ENCODE measurements at regions not wholly inside any gene's neighbourhood (a gene's known extent, or its start where the extent isn't known, plus 50 kb on each side); places are given as distances from the start of the nearest gene placed in this dataset.

GRCh38 chr7:47709451-47709850 is 127.5 kb upstream of the TNS3 start:
- Histone ChIP-seq H2BK20ac (ENCODE audit: low read length) (no peak overlapping the region), H3K79me2 (ENCODE audit: control insufficient read depth in 1 of 2, insufficient read depth in 2 of 2, low read length in 2 of 2) (no peaks in the 10 kb centered on the region), H3K9ac (replicated peaks in 1 of 4; ENCODE audit: extremely low read depth in 1 of 4, low read depth in 3 of 4, low read length in 3 of 4) (no peak overlapping the region), H4K5ac (ENCODE audit: insufficient read length, low read depth, low read length) (no peak overlapping the region), H2AK5ac (ENCODE audit: low read depth, low read length) (no peak overlapping the region), H3K56ac (replicated peaks; ENCODE audit: insufficient read length, low read depth, low read length) (no peak overlapping the region), H2BK5ac (ENCODE audit: low read depth, low read length) (no peak overlapping the region), H3K4me3 (ENCODE audit: extremely low read depth in 1 of 4, insufficient read depth in 2 of 4, low read depth in 3 of 4, low read length in 4 of 4) (no peak overlapping the region), H2BK120ac (replicated peaks; ENCODE audit: low read depth, low read length) (no peak overlapping the region), H3K23me2 (ENCODE audit: low read depth, low read length) (no peaks in the 10 kb centered on the region), H3K4me2 (ENCODE audit: insufficient read depth in 1 of 2, low read depth in 2 of 2, low read length in 2 of 2) (no peak overlapping the region), H4K8ac (ENCODE audit: extremely low read depth, insufficient read depth, low read length) (no peak overlapping the region), H3K14ac (ENCODE audit: insufficient read length) (no peak overlapping the region), H3K4ac (replicated peaks; ENCODE audit: insufficient read length, low read depth, low read length) (no peak overlapping the region), H3K36me3 (ENCODE audit: control insufficient read depth in 2 of 4, insufficient read depth in 4 of 4, low read length in 3 of 4) (no peaks in the 10 kb centered on the region), H2BK12ac (ENCODE audit: low read depth, low read length) (no peak overlapping the region), H3K18ac (ENCODE audit: extremely low read depth, low read length) (no peak overlapping the region), H3K23ac (ENCODE audit: insufficient read length) (no peak overlapping the region), H3K27me3 (replicated peaks in 1 of 4; ENCODE audit: control insufficient read depth in 3 of 4, extremely low read depth in 1 of 4, insufficient read depth in 3 of 4, low read length in 3 of 4) (no peaks in the 10 kb centered on the region), H3K4me1 (replicated peaks in 1 of 4; ENCODE audit: control insufficient read depth in 3 of 4, insufficient read depth in 4 of 4, low read length in 3 of 4) (no peaks in the 10 kb centered on the region), H2BK15ac (ENCODE audit: low read length) (no peak overlapping the region), H4K91ac (replicated peaks; ENCODE audit: insufficient read length, low read length) (no peak overlapping the region), H3K9me3 (ENCODE audit: insufficient read depth in 2 of 2, low read depth in 1 of 2, low read length in 1 of 2) (no peaks in the 10 kb centered on the region), H2AFZ (ENCODE audit: low read length) (no peak overlapping the region; the same call in 1 of the 2 replicates), H3K79me1 (ENCODE audit: low read depth, low read length) (no peaks in the 10 kb centered on the region), H3K27ac (ENCODE audit: low read depth, low read length) (no peak overlapping the region), H4K20me1 (replicated peaks in 1 of 2; ENCODE audit: control insufficient read depth in 1 of 2, insufficient read depth in 2 of 2, low read length in 2 of 2) (no peaks in the 10 kb centered on the region)
- FAIRE-seq (no peak), DNase-seq (ENCODE audit: low read depth in 1 of 2, low spot score in 2 of 2) (no peak)
- CTCF ChIA-PET (ENCODE audit: partially characterized antibody), result interaction anchor here (0.8 to 1.3 kb wide), 2 partner anchors 11 to 82 kb away, joined by 3 read pairs; no protein-coding TSS in a partner anchor
- 88% methylated on average over 6 of the region's 6 CpGs; no CpG with 5 or more reads in 1 of the 2 experiments for WGBS, 2 experiments (ENCODE audit: extremely low coverage in 1 of 2, insufficient coverage in 1 of 2, insufficient read length in 1 of 2, insufficient replicate concordance in 2 of 2, low coverage in 1 of 2, low lambda C conversion rate in 2 of 2, missing lambda C conversion rate in 1 of 2)
- POLR2A ChIA-PET (ENCODE audit: partially characterized antibody), result no interaction called here
- TF ChIP-seq TAF7 (optimal IDR thresholded peaks at IDR 0.05; ENCODE audit: borderline replicate concordance, low read depth, low read length) (no peak), SP4 (IDR thresholded peaks at IDR 0.05; ENCODE audit: low read length) (no peak), RAD21 (IDR thresholded peaks at IDR 0.05 in 1 of 2, conservative IDR thresholded peaks at IDR 0.05 in 1 of 2; ENCODE audit: low read depth in 2 of 2, low read length in 2 of 2) (no peak), ZNF274 (IDR thresholded peaks at IDR 0.05; ENCODE audit: borderline replicate concordance, extremely low read depth, low read length) (no peak), CREB1 (IDR thresholded peaks at IDR 0.05) (no peak)
